ENCODE measurements at regions not wholly inside any gene's neighbourhood (a gene's known extent, or its start where the extent isn't known, plus 50 kb on each side); places are given as distances from the start of the nearest gene placed in this dataset.

GRCh38 chr5:18101532-18101931 lies 467.3 kb downstream of the TAF11L14 start:
- DNase-seq (ENCODE audit: low read depth) = no peak

GRCh38 chr5:18102733-18103132 lies 468.5 kb downstream of the TAF11L14 start:
- DNase-seq (ENCODE audit: low read depth) = no peak

GRCh38 chr5:18105449-18105848 lies 471.2 kb downstream of the TAF11L14 start:
- no peak for DNase-seq (ENCODE audit: low read depth)

GRCh38 chr5:18111906-18112465 lies 477.7 kb downstream of the TAF11L14 start:
- DNase-seq (ENCODE audit: low read depth) = no peak

- no peak for DNase-seq (ENCODE audit: low read depth)
Observed at GRCh38 chr5:18113721-18114120, 479.5 kb downstream of the TAF11L14 start.

GRCh38 chr5:18114151-18114757 lies 480.0 kb downstream of the TAF11L14 start:
- DNase-seq (ENCODE audit: low read depth) = no peak

- DNase-seq (ENCODE audit: low read depth) = no peak
Observed at GRCh38 chr5:18117968-18118367, 483.7 kb downstream of the TAF11L14 start.

GRCh38 chr5:18119156-18119785 lies 485.0 kb downstream of the TAF11L14 start:
- no peak for DNase-seq (ENCODE audit: low read depth)

GRCh38 chr5:18141222-18141621 lies 507.0 kb downstream of the TAF11L14 start:
- DNase-seq (ENCODE audit: low read depth) = no peak

- DNase-seq (ENCODE audit: low read depth) = no peak
Observed at GRCh38 chr5:18142831-18143230, 508.6 kb downstream of the TAF11L14 start.

GRCh38 chr5:18152671-18153070 lies 518.4 kb downstream of the TAF11L14 start:
- no peak for DNase-seq (ENCODE audit: low read depth)

GRCh38 chr5:18158166-18158565 lies 523.9 kb downstream of the TAF11L14 start:
- no peak for DNase-seq (ENCODE audit: low read depth)

GRCh38 chr5:18159331-18159730 lies 525.1 kb downstream of the TAF11L14 start:
- no peak for DNase-seq (ENCODE audit: low read depth)

GRCh38 chr5:18171684-18172083 lies 537.4 kb downstream of the TAF11L14 start:
- no peak for DNase-seq (ENCODE audit: low read depth)

- no peak for DNase-seq (ENCODE audit: low read depth)
Observed at GRCh38 chr5:18179579-18179978, 545.3 kb downstream of the TAF11L14 start.

GRCh38 chr5:18181575-18181974 lies 547.3 kb downstream of the TAF11L14 start:
- no peak for DNase-seq (ENCODE audit: low read depth)

GRCh38 chr5:18195910-18196309 lies 561.6 kb downstream of the TAF11L14 start:
- DNase-seq (ENCODE audit: low read depth) = no peak

- no peak for DNase-seq (ENCODE audit: low read depth)
Observed at GRCh38 chr5:18197734-18198133, 563.5 kb downstream of the TAF11L14 start.

GRCh38 chr5:18202164-18202563 lies 567.9 kb downstream of the TAF11L14 start:
- no peak for DNase-seq (ENCODE audit: low read depth)

- no peak for DNase-seq (ENCODE audit: low read depth)
Observed at GRCh38 chr5:18203296-18203695, 569.0 kb downstream of the TAF11L14 start.

- no peak for DNase-seq (ENCODE audit: low read depth)
Observed at GRCh38 chr5:18213666-18214065, 579.4 kb downstream of the TAF11L14 start.

GRCh38 chr5:18216016-18216415 lies 581.8 kb downstream of the TAF11L14 start:
- DNase-seq (ENCODE audit: low read depth) = no peak

- no peak for DNase-seq (ENCODE audit: low read depth)
Observed at GRCh38 chr5:18216729-18217128, 582.5 kb downstream of the TAF11L14 start.
